ENCODE measurements at regions not wholly inside any gene's neighbourhood (a gene's known extent, or its start where the extent isn't known, plus 50 kb on each side); places are given as distances from the start of the nearest gene placed in this dataset.

DNA sequence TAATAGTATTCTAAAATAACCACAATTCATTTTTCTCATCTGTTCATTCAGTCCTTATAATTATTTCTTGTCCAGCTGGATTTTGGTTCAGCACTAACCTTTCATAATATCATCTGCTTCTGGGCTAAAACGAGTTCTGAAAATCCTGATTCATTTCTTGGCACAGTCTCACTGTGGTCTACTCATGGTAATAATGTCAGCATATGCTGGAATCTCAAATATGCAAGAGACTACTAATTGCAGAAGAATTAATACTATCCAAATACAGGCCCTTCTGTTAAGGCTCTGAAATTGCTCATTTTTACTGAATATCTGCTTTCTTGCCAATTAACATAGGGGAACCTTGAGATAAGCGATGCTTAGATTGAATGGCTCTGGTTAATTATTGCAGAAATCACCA is 597.1 kb downstream of the RPL10L start:
- no peaks in the 10 kb centered on the region for H3K27me3 Mint-ChIP-seq (ENCODE audit: low read depth in 3 of 3)
- Histone ChIP-seq H3K27me3 (ENCODE audit: control insufficient read depth in 2 of 2, insufficient read depth in 2 of 2, low read length in 2 of 2) (no peaks in the 10 kb centered on the region), H3K9me3 (replicated peaks in 1 of 2; ENCODE audit: control insufficient read depth in 1 of 2, insufficient read depth in 1 of 2, low read length in 2 of 2) (no peaks in the 10 kb centered on the region), H2AFZ (ENCODE audit: insufficient read depth, low read depth, low read length, poor library complexity, severe bottlenecking) (no peak overlapping the region), H3K27ac (ENCODE audit: low read depth in 1 of 2, low read length in 2 of 2) (no peak overlapping the region), H3K4me3 (replicated peaks in 1 of 3; ENCODE audit: low read depth in 2 of 3, low read length in 3 of 3) (no peak overlapping the region), H4K20me1 (ENCODE audit: insufficient read depth, low read length) (no peaks in the 10 kb centered on the region), H3K79me2 (ENCODE audit: insufficient read depth, low read length) (no peaks in the 10 kb centered on the region), H3K36me3 (replicated peaks in 1 of 2; ENCODE audit: control insufficient read depth in 1 of 2, insufficient read depth in 2 of 2, low read length in 2 of 2) (no peaks in the 10 kb centered on the region), H3K4me2 (replicated peaks; ENCODE audit: extremely low read depth, low read length, poor library complexity, severe bottlenecking) (no peak overlapping the region), H3K4me1 (ENCODE audit: control insufficient read depth in 1 of 2, insufficient read depth in 2 of 2, low read length in 2 of 2) (no peaks in the 10 kb centered on the region), H3K9ac (ENCODE audit: insufficient read depth, low read length, poor library complexity, severe bottlenecking) (no peak overlapping the region)
- DNase-seq: no peak
- no peaks in the 10 kb centered on the region for H3K9me3 Mint-ChIP-seq
- no peaks in the 10 kb centered on the region for H3K4me1 Mint-ChIP-seq
- H3K4me3 Mint-ChIP-seq: no peak overlapping the region
- intact Hi-C loops (cut with micrococcal nuclease): no loop called here
- TF ChIP-seq, protein P1, sequence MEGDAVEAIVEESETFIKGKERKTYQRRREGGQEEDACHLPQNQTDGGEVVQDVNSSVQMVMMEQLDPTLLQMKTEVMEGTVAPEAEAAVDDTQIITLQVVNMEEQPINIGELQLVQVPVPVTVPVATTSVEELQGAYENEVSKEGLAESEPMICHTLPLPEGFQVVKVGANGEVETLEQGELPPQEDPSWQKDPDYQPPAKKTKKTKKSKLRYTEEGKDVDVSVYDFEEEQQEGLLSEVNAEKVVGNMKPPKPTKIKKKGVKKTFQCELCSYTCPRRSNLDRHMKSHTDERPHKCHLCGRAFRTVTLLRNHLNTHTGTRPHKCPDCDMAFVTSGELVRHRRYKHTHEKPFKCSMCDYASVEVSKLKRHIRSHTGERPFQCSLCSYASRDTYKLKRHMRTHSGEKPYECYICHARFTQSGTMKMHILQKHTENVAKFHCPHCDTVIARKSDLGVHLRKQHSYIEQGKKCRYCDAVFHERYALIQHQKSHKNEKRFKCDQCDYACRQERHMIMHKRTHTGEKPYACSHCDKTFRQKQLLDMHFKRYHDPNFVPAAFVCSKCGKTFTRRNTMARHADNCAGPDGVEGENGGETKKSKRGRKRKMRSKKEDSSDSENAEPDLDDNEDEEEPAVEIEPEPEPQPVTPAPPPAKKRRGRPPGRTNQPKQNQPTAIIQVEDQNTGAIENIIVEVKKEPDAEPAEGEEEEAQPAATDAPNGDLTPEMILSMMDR (IDR thresholded peaks at IDR 0.05): no peak
- H3K27ac Mint-ChIP-seq: no peak overlapping the region
- no CpG with 5 or more reads among the region's 2 CpGs for WGBS (ENCODE audit: insufficient coverage)
- no peaks in the 10 kb centered on the region for H3K36me3 Mint-ChIP-seq

GRCh38 chr14:46053221-46053620 is 598.4 kb downstream of the RPL10L start:
- TF ChIP-seq, protein P1 (IDR thresholded peaks at IDR 0.05): no peak
- Histone ChIP-seq H3K79me2 (ENCODE audit: insufficient read depth, low read length) (no peaks in the 10 kb centered on the region), H4K20me1 (ENCODE audit: insufficient read depth, low read length) (no peaks in the 10 kb centered on the region), H3K9ac (ENCODE audit: insufficient read depth, low read length, poor library complexity, severe bottlenecking) (no peak overlapping the region), H3K4me2 (replicated peaks; ENCODE audit: extremely low read depth, low read length, poor library complexity, severe bottlenecking) (no peak overlapping the region), H3K27ac (ENCODE audit: low read depth in 1 of 2, low read length in 2 of 2) (no peak overlapping the region), H3K9me3 (replicated peaks in 1 of 2; ENCODE audit: control insufficient read depth in 1 of 2, insufficient read depth in 1 of 2, low read length in 2 of 2) (no peaks in the 10 kb centered on the region), H3K4me3 (replicated peaks in 1 of 3; ENCODE audit: low read depth in 2 of 3, low read length in 3 of 3) (no peak overlapping the region), H3K4me1 (ENCODE audit: control insufficient read depth in 1 of 2, insufficient read depth in 2 of 2, low read length in 2 of 2) (no peaks in the 10 kb centered on the region), H3K36me3 (replicated peaks in 1 of 2; ENCODE audit: control insufficient read depth in 1 of 2, insufficient read depth in 2 of 2, low read length in 2 of 2) (no peaks in the 10 kb centered on the region), H2AFZ (ENCODE audit: insufficient read depth, low read depth, low read length, poor library complexity, severe bottlenecking) (no peak overlapping the region), H3K27me3 (ENCODE audit: control insufficient read depth in 2 of 2, insufficient read depth in 2 of 2, low read length in 2 of 2) (no peaks in the 10 kb centered on the region)
- intact Hi-C loops (cut with micrococcal nuclease): no loop called here
- H3K9me3 Mint-ChIP-seq: no peaks in the 10 kb centered on the region
- no peaks in the 10 kb centered on the region for H3K4me1 Mint-ChIP-seq
- no peaks in the 10 kb centered on the region for H3K27me3 Mint-ChIP-seq (ENCODE audit: low read depth in 3 of 3)
- no CpG with 5 or more reads among the region's 1 CpG for WGBS (ENCODE audit: insufficient coverage)
- no peak overlapping the region for H3K27ac Mint-ChIP-seq
- no peaks in the 10 kb centered on the region for H3K36me3 Mint-ChIP-seq
- no peak overlapping the region for H3K4me3 Mint-ChIP-seq
- no peak for DNase-seq

Measured in CD14-positive monocyte (primary cell).